Neural progenitor cell (in vitro differentiated cells): ENCODE measurements at regions not wholly inside any gene's neighbourhood (a gene's known extent, or its start where the extent isn't known, plus 50 kb on each side); places are given as distances from the start of the nearest gene placed in this dataset.

Experiments used
- EZH2 ChIP-seq: fragments of 200-600 bp; sonication (generic); IDR thresholded peaks from 2 replicates; pipeline ENCODE4 v1.6.1; 2017; ENCODE audit warnings: antibody characterized with exemption, mild to moderate bottlenecking, moderate library complexity
- EZH2phosphoT487 ChIP-seq: fragments of 200-600 bp; sonication (generic); IDR thresholded peaks from 2 replicates; pipeline ENCODE4 v1.6.1; 2017; ENCODE audit warnings: antibody characterized with exemption
- TF ChIP-seq, protein P1 (sequence below): fragments of 200-600 bp; sonication (generic); IDR thresholded peaks from 2 replicates; pipeline ENCODE4 v1.5.1; 2017; ENCODE audit warnings: antibody characterized with exemption, mild to moderate bottlenecking

DNA sequence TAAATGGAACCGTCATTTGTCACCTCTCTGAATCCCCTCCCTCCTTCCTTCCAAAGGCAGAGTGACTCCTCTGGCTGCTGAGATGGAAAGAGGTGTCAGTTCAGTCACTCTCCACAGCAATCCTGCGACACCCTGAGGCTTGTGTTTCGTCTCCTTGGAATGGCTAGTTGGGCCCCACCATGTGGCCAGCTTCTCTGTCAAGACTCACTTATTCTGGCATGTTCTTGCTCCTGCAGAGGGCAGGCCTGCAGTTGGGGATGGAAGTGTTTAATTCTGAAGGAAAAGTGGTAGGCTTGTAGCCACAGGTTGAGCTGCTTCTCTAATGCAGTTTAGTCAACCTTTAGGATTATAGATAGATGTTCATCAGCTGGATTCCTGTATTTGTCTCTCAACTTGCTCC, 149.6 kb downstream of the LMO4 start:
- TF ChIP-seq, protein P1, sequence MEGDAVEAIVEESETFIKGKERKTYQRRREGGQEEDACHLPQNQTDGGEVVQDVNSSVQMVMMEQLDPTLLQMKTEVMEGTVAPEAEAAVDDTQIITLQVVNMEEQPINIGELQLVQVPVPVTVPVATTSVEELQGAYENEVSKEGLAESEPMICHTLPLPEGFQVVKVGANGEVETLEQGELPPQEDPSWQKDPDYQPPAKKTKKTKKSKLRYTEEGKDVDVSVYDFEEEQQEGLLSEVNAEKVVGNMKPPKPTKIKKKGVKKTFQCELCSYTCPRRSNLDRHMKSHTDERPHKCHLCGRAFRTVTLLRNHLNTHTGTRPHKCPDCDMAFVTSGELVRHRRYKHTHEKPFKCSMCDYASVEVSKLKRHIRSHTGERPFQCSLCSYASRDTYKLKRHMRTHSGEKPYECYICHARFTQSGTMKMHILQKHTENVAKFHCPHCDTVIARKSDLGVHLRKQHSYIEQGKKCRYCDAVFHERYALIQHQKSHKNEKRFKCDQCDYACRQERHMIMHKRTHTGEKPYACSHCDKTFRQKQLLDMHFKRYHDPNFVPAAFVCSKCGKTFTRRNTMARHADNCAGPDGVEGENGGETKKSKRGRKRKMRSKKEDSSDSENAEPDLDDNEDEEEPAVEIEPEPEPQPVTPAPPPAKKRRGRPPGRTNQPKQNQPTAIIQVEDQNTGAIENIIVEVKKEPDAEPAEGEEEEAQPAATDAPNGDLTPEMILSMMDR, result peak; percentile 33
- TF ChIP-seq EZH2, result no peak
- no peak for TF ChIP-seq EZH2phosphoT487
